GM23248 (cell line): ENCODE measurements at regions not wholly inside any gene's neighbourhood (a gene's known extent, or its start where the extent isn't known, plus 50 kb on each side); places are given as distances from the start of the nearest gene placed in this dataset.

Experiments used
- DNase-seq: peaks from one replicate; pipeline ENCODE4 v3.0.0-alpha.2; 2015
- H2AFZ ChIP-seq: fragments of 200-600 bp; sonication (generic); 2 replicates; pipeline ENCODE4 v1.6.1; 2016; ENCODE audit warnings: antibody characterized with exemption
- H3F3A ChIP-seq: fragments of 200-600 bp; sonication (generic); 2 replicates; pipeline ENCODE4 v1.6.1; 2016; ENCODE audit warnings: mild to moderate bottlenecking, antibody characterized with exemption, mixed run types; ENCODE audit not compliant: insufficient read depth
- H3K27ac ChIP-seq: fragments of 200-600 bp; sonication (generic); 2 replicates; pipeline ENCODE4 v1.5.1; 2016; ENCODE audit warnings: mild to moderate bottlenecking
- H3K27me3 ChIP-seq: fragments of 200-600 bp; sonication (generic); replicated peaks from 2 replicates; pipeline ENCODE4 v1.6.1; 2016; ENCODE audit warnings: mild to moderate bottlenecking; ENCODE audit not compliant: insufficient read depth
- H3K36me3 ChIP-seq: fragments of 200-600 bp; sonication (generic); 2 replicates; pipeline ENCODE4 v1.6.1; 2016; ENCODE audit warnings: low read depth, mild to moderate bottlenecking
- H3K4me1 ChIP-seq: fragments of 200-600 bp; sonication (generic); 2 replicates; pipeline ENCODE4 v1.6.1; 2016; ENCODE audit warnings: mild to moderate bottlenecking; ENCODE audit not compliant: insufficient read depth
- H3K4me2 ChIP-seq: fragments of 200-600 bp; sonication (generic); one replicate; pipeline ENCODE4 v1.6.1; 2016; ENCODE audit warnings: mild to moderate bottlenecking; ENCODE audit not compliant: unreplicated experiment
- H3K4me3 ChIP-seq: fragments of 200-600 bp; sonication (generic); 2 replicates; pipeline ENCODE4 v1.5.1; 2016; ENCODE audit warnings: mild to moderate bottlenecking
- H3K79me2 ChIP-seq: fragments of 200-600 bp; sonication (generic); 2 replicates; pipeline ENCODE4 v1.6.1; 2016; ENCODE audit warnings: mild to moderate bottlenecking; ENCODE audit not compliant: insufficient read depth
- H3K9ac ChIP-seq: fragments of 200-600 bp; sonication (generic); 2 replicates; pipeline ENCODE4 v1.6.1; 2016; ENCODE audit warnings: mild to moderate bottlenecking
- H3K9me2 ChIP-seq: fragments of 200-600 bp; sonication (generic); 2 replicates; pipeline ENCODE4 v1.6.1; 2016; ENCODE audit warnings: mixed run types, mild to moderate bottlenecking, moderate library complexity; ENCODE audit not compliant: insufficient read depth
- H3K9me3 ChIP-seq: fragments of 200-600 bp; sonication (generic); one replicate; pipeline ENCODE4 v1.6.1; 2017; ENCODE audit warnings: low read depth
- H4K20me1 ChIP-seq: fragments of 200-600 bp; sonication (generic); 2 replicates; pipeline ENCODE4 v1.6.0; 2016; ENCODE audit not compliant: insufficient read depth
- EZH2 ChIP-seq: fragments of 200-600 bp; sonication (generic); IDR thresholded peaks from 2 replicates; pipeline ENCODE4 v1.6.1; 2018; ENCODE audit warnings: antibody characterized with exemption, mild to moderate bottlenecking; ENCODE audit not compliant: insufficient read depth, poor library complexity, severe bottlenecking
- EZH2phosphoT487 ChIP-seq: fragments of 200-600 bp; sonication (generic); IDR thresholded peaks from 2 replicates; pipeline ENCODE4 v1.6.1; 2018; ENCODE audit warnings: antibody characterized with exemption, moderate library complexity, mild to moderate bottlenecking, low read depth; ENCODE audit not compliant: insufficient read depth
- WGBS, 2 experiments: methylation state at CpG; one replicate each; pipeline ENCODE4 v1.1.6; 2015 to 2017; ENCODE audit warnings: low lambda C conversion rate in 2 of 2, low coverage in 1 of 2; ENCODE audit errors: missing lambda C conversion rate in 2 of 2; 5-methylcytosine and 5-hydroxymethylcytosine counted together
- in situ Hi-C: fragments of 300-500 bp; cut with MboI; formaldehyde crosslinking; loops from 2 replicates; pipeline ENCODE4 v1.15.0; 2020

- Histone ChIP-seq H3K9me3 (no peaks in the 10 kb centered on the region), H2AFZ (no peak overlapping the region), H3K27ac (no peak overlapping the region), H3K36me3 (no peaks in the 10 kb centered on the region), H3F3A (no peaks in the 10 kb centered on the region), H3K4me1 (no peaks in the 10 kb centered on the region), H4K20me1 (no peaks in the 10 kb centered on the region), H3K27me3 (no peaks in the 10 kb centered on the region), H3K9ac (no peak overlapping the region), H3K79me2 (no peaks in the 10 kb centered on the region), H3K4me3 (no peak overlapping the region), H3K4me2 (no peak overlapping the region), H3K9me2 (no peaks in the 10 kb centered on the region)
- no peak for DNase-seq
- TF ChIP-seq EZH2 (no peak), EZH2phosphoT487 (no peak)
- WGBS, 2 experiments = 64 to 65% methylated on average over 13 of the region's 13 CpGs
- in situ Hi-C loops = no loop called here
These were observed 266.4 kb downstream of the MAF start for GRCh38 chr16:79334127-79334526.

- H3K9me3 ChIP-seq = no peaks in the 10 kb centered on the region
- in situ Hi-C loops = no loop called here
- no peaks in the 10 kb centered on the region for H3K4me1 ChIP-seq
- no peak overlapping the region for H3K9ac ChIP-seq
- no peak overlapping the region for H3K4me3 ChIP-seq
- no peak overlapping the region for H2AFZ ChIP-seq
- H3K79me2 ChIP-seq = no peaks in the 10 kb centered on the region
- H3F3A ChIP-seq = no peaks in the 10 kb centered on the region
- H3K27ac ChIP-seq = no peak overlapping the region
- no peaks in the 10 kb centered on the region for H3K27me3 ChIP-seq
- H3K4me2 ChIP-seq = no peak overlapping the region
- no peak for TF ChIP-seq EZH2phosphoT487
- TF ChIP-seq EZH2 = no peak
- H3K36me3 ChIP-seq = no peaks in the 10 kb centered on the region
- 2 to 5% methylated on average over 2 of the region's 2 CpGs for WGBS, 2 experiments
- no peaks in the 10 kb centered on the region for H3K9me2 ChIP-seq
- no peak for DNase-seq
- H4K20me1 ChIP-seq = no peaks in the 10 kb centered on the region
These were observed 269.5 kb downstream of the MAF start for GRCh38 chr16:79331066-79331465.

GRCh38 chr16:79329967-79330366 lies 270.6 kb downstream of the MAF start:
- H3K36me3 ChIP-seq = no peaks in the 10 kb centered on the region
- 55 to 56% methylated on average over 4 of the region's 4 CpGs for WGBS, 2 experiments
- no peaks in the 10 kb centered on the region for H4K20me1 ChIP-seq
- no peak for DNase-seq
- no peaks in the 10 kb centered on the region for H3K79me2 ChIP-seq
- H3K9me3 ChIP-seq = no peaks in the 10 kb centered on the region
- no peaks in the 10 kb centered on the region for H3F3A ChIP-seq
- H3K4me1 ChIP-seq = no peaks in the 10 kb centered on the region
- H3K4me3 ChIP-seq = no peak overlapping the region
- H3K9ac ChIP-seq = no peak overlapping the region
- no peak overlapping the region for H3K27ac ChIP-seq
- H3K27me3 ChIP-seq = no peaks in the 10 kb centered on the region
- H3K4me2 ChIP-seq = no peak overlapping the region
- H2AFZ ChIP-seq = no peak overlapping the region
- H3K9me2 ChIP-seq = no peaks in the 10 kb centered on the region
- no peak for TF ChIP-seq EZH2phosphoT487
- no peak for TF ChIP-seq EZH2
- in situ Hi-C loops = no loop called here

- Histone ChIP-seq H3K9me2 (no peaks in the 10 kb centered on the region), H2AFZ (no peak overlapping the region), H3F3A (no peaks in the 10 kb centered on the region), H3K36me3 (no peaks in the 10 kb centered on the region), H3K27ac (no peak overlapping the region), H3K9ac (no peak overlapping the region), H3K27me3 (no peaks in the 10 kb centered on the region), H3K9me3 (no peaks in the 10 kb centered on the region), H3K4me1 (no peaks in the 10 kb centered on the region), H4K20me1 (no peaks in the 10 kb centered on the region), H3K4me3 (no peak overlapping the region), H3K79me2 (no peaks in the 10 kb centered on the region), H3K4me2 (no peak overlapping the region)
- WGBS, 2 experiments = 58 to 75% methylated on average over 5 of the region's 5 CpGs
- TF ChIP-seq EZH2phosphoT487 (no peak), EZH2 (no peak)
- no peak for DNase-seq
- in situ Hi-C loops = no loop called here
These were observed 271.4 kb downstream of the MAF start for GRCh38 chr16:79329166-79329521.
